Kidney tubule cell (primary cell): ENCODE measurements at regions not wholly inside any gene's neighbourhood (a gene's known extent, or its start where the extent isn't known, plus 50 kb on each side); places are given as distances from the start of the nearest gene placed in this dataset.
A peak's percentile ranks its signal among the peaks of the same experiment; 100 is the strongest.

Source experiments
- DNase-seq: peaks from one replicate; pipeline ENCODE4 v3.0.0-alpha.2; 2018; ENCODE audit warnings: low spot score

- no peak for DNase-seq
Observed at GRCh38 chr2:58866040-58866439, 624.9 kb upstream of the FANCL start.

- DNase-seq, result no peak
Observed at GRCh38 chr2:58865436-58865835, 624.3 kb upstream of the FANCL start.

GRCh38 chr2:58862244-58862643 is 621.1 kb upstream of the FANCL start:
- DNase-seq, result peak; percentile 41

- no peak for DNase-seq
Observed at GRCh38 chr2:58860586-58860985, 619.5 kb upstream of the FANCL start.

GRCh38 chr2:58856100-58856499 is 615.0 kb upstream of the FANCL start:
- DNase-seq, result no peak

- DNase-seq, result no peak
Observed at GRCh38 chr2:58853420-58853819, 612.3 kb upstream of the FANCL start.

- DNase-seq, result no peak
Observed at GRCh38 chr2:58852905-58853304, 611.8 kb upstream of the FANCL start.

- DNase-seq, result no peak
Observed at GRCh38 chr2:58852243-58852642, 611.1 kb upstream of the FANCL start.

GRCh38 chr2:58851598-58851997 is 610.5 kb upstream of the FANCL start:
- no peak for DNase-seq

GRCh38 chr2:58845011-58845410 is 603.9 kb upstream of the FANCL start:
- no peak for DNase-seq

- no peak for DNase-seq
Observed at GRCh38 chr2:58842501-58843155, 601.5 kb upstream of the FANCL start.

GRCh38 chr2:58834404-58834803 is 593.3 kb upstream of the FANCL start:
- peak; percentile 9 for DNase-seq

GRCh38 chr2:58826795-58827194 is 585.7 kb upstream of the FANCL start:
- no peak for DNase-seq

- DNase-seq, result no peak
Observed at GRCh38 chr2:58812771-58813344, 571.7 kb upstream of the FANCL start.

- DNase-seq, result no peak
Observed at GRCh38 chr2:58805126-58805525, 564.0 kb upstream of the FANCL start.

GRCh38 chr2:58803192-58803591 is 562.1 kb upstream of the FANCL start:
- DNase-seq, result no peak

- DNase-seq, result no peak
Observed at GRCh38 chr2:58800881-58801280, 559.8 kb upstream of the FANCL start.

- DNase-seq, result no peak
Observed at GRCh38 chr2:58798676-58799208, 557.6 kb upstream of the FANCL start.

- DNase-seq, result no peak
Observed at GRCh38 chr2:58796239-58796910, 555.2 kb upstream of the FANCL start.

- DNase-seq, result no peak
Observed at GRCh38 chr2:58794916-58795315, 553.8 kb upstream of the FANCL start.

- DNase-seq, result no peak
Observed at GRCh38 chr2:58794103-58794502, 553.0 kb upstream of the FANCL start.

GRCh38 chr2:58788402-58788801 is 547.3 kb upstream of the FANCL start:
- DNase-seq, result no peak

- no peak for DNase-seq
Observed at GRCh38 chr2:58770846-58771245, 529.7 kb upstream of the FANCL start.
